ENCODE measurements at regions not wholly inside any gene's neighbourhood (a gene's known extent, or its start where the extent isn't known, plus 50 kb on each side); places are given as distances from the start of the nearest gene placed in this dataset.
"Not testable (repeated sequence)": the region's sequence is repeated elsewhere in the genome, so short reads cannot be mapped to it uniquely, and the experiment has no call there.

- DNase-seq (ENCODE audit: low spot score): no peak
Observed at GRCh38 chr6:81340946-81341345, 411.5 kb downstream of the TENT5A start.

DNA sequence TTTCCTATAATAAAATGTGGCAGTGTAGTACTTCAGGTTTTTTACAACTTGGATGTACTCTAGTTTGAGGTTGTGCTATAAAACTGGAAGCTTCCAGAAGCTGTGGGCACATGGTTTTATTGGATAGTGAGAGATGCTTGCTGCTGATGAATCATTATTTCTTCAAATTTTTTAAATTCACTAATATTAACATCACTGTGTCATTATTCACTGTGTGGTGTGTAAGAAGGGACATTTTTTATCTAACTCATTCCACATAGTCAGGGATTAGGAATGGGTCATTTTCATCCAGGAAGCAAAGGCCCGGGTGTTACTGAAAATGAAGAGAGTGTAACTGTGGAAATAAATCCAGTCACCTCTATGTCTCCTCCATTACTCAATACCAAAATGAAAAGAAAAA, 421.0 kb downstream of the TENT5A start:
- no peak for DNase-seq (ENCODE audit: low spot score)

- no peak for DNase-seq (ENCODE audit: low spot score)
Observed at GRCh38 chr6:81328700-81329099, 423.8 kb downstream of the TENT5A start.

GRCh38 chr6:81326881-81327561, 425.5 kb downstream of the TENT5A start:
- no peak for DNase-seq (ENCODE audit: low spot score)

DNA sequence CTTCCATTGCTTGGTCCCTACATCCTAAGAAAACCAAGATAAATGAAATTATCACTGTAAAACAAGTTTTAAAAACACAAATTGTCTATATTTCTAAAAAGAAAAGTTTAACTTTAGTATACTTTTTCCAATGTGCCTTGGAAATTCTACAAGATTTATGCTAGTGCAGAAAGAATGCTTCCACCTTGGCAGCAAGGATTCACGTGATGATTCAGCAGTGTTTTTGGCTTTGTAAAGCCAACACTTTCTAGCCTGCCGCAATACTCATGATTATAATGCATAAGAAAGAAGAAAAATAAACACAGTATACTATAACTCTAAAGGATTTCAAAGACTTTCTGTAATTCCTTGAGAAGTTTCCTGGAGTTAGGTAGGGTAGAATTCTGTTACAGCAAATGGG, 442.7 kb downstream of the TENT5A start:
- DNase-seq (ENCODE audit: low spot score): no peak

DNA sequence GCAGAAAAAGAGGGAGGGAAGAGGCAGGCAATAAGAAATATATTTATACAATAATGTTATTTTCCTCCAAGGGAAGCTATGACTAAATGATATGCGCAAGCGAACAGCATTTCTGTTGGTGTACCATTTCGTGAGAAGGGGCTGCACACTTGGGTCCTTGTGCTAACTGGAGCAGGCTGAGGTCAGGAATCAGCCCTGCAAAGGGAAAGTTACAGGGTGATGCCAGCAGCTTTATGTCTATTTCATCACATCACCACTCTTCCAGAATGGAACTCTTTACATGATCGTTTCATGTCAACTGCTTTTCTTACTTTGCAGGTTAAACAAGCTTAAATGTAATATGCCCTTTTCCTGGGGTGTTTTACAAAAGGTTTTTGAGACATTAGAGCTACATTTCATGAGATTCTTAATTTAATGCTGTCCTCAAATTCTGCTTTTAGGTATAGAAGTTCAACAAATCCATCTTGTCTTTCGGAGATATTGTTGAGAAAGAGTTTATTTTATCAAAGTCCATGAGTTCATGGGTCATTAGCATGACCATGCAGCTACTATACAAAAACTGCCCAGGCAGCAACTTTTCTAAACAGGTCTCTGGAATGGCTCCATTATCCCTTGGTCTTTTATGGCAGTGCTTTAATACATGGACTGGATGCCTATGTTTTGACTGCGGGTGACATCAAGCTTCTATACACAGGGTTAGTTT, 443.8 kb downstream of the TENT5A start:
- DNase-seq (ENCODE audit: low spot score): no peak

DNA sequence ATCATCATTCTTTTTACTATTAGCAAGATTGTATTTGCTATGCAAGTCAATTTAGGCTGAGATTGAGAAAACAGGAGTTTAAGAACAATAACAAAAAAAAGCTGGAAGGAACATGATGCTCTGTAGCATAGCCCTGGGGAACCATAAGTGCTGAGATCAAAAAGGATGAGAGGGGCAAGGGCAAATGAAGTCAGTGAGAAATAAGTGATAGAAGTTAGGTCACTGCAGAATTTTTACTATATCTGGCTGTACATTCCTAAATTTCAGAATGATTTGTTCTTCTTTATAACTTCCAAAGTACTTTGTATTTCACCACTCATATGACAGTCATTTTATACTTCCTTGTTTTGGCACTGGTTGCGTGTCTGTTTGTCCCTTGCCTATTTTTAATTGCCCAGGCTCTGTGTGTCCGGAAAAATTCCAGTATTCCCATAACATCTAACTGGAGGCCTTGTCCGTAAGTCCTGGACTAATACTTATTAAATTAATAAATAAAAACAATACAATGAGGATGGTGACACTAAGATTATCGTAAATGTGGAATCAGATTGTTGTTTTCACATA, 444.7 kb downstream of the TENT5A start:
- DNase-seq (ENCODE audit: low spot score): no peak

DNA sequence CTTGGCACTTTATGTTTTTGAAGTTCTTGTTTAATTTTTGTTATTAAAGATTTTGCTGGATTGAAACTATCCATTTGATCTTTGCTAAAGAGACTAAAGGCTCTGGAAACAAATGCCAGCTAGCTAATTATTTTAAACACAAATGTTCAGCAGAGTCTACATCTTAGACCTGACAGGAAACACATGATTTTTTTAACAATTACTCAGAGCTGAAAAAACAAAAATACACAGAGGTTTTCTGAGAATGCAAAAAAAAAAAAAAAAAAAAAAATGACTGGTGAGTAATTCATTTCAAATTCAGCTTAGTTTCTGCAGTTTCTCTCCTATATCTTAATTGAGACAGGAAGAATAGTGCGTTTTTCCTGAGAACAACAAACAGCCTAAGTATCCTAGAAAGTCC, 448.0 kb downstream of the TENT5A start:
- DNase-seq (ENCODE audit: low spot score): no peak

DNA sequence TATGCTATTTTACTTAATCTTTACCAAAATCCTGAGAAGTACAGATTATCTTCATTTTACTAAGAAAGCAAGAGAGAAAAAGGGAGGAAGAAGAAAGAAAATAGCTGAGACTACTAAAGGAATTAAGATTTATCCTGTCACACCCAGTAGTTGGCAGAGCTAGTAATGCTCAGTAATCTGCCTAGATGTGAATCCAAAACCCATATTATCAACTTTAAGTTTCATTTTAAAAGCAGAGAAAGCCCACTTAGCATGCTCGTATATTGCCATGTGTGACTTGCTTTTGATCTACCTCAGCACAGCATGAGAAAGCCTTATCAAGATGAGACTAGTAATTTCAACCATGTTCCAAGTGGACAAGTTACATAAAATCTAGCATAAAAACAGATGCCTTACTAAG, 451.5 kb downstream of the TENT5A start:
- no peak for DNase-seq (ENCODE audit: low spot score)

DNA sequence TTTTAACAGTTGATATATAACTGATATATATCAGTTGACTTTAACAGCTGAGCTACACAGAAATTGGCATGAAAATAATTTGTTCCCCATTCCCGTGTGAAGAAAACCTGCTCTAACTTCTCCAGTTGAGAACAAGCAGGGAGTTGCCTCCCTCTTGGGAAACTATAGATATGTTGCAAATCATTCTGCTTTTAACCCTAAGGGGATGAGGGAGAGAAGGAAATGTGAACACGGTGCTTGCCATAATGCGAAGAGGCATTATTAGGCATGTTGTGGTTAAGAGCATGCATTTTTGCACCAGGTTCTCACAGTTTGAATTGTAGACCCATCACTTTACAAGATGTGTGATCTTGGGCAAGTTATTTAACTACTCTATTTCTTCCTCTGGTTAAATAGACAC, 453.7 kb downstream of the TENT5A start:
- no peak for DNase-seq (ENCODE audit: low spot score)

DNA sequence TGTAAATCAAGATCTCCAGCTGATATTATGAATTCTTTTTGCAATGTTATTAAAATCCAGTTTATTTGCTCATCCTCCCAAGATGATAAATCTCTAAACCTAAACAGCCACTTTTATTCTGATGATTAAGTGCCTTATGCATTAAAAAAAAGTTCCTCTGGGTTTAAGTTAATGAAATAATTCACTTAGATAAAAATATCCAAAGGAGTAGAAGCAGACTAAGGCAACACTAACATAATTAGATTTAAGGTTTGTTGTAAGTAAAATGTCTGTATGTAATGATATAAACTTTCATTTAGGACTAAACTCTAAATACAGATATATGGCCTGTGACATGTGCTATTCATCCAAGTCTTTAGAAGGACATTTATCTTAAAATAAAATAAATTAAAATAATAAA, 457.2 kb downstream of the TENT5A start:
- no peak for DNase-seq (ENCODE audit: low spot score)

GRCh38 chr6:81293896-81294295, 458.6 kb downstream of the TENT5A start:
- DNase-seq (ENCODE audit: low spot score): no peak

DNA sequence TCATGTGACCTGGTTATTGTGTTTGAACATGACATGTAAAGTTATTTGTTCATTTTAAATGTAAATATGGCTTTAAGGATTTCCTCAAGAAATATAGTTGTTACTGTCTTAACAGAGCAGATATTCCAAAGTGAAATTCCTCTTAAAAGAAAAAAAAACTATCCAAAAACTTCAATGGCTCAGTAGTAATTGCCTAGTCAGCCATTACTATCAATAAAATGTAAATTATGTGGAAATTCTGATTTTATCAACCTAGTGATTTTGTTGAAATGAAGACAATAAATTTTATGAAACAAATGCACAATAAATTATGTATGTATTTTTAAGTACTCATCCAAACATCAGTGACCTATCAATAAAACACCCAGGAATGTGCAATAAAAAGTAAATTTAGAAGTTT, 463.3 kb downstream of the TENT5A start:
- DNase-seq (ENCODE audit: low spot score): no peak

GRCh38 chr6:81265106-81265505, 487.4 kb downstream of the TENT5A start:
- DNase-seq (ENCODE audit: low spot score): no peak

DNA sequence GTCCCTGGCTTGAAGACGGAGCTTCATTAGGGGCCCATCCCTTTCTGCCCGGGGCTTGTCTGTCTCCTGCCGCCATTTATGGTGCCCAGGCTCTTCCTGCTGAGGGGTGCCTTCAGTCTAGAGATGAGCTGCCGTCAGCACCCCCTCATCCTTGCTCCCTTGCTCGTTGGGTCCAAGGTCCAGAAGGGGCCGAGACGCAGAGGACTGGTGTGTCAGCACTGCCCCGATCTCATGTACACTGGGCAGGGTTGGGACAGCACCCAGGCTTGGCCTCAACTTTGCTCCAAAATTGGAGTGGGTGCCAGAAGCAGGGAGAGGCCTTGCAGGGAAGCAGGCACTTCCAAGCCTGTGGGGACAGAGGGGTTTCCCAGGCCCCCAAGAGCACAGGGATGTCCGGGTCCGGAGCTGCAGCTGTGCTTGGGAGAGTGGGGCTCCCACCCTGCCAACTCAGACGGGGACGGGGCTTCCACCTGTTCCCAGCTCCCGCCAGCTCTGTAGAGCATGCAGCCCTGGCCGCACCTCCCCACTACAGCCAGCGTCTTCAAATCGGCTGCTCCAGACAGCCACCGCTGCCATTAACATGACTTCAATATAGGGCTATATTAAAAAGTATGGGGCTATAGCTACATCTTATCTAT, 488.8 kb downstream of the TENT5A start:
- DNase-seq (ENCODE audit: low spot score): no peak

- DNase-seq (ENCODE audit: low spot score): no peak
Observed at GRCh38 chr6:81262656-81263055, 489.8 kb downstream of the TENT5A start.

DNA sequence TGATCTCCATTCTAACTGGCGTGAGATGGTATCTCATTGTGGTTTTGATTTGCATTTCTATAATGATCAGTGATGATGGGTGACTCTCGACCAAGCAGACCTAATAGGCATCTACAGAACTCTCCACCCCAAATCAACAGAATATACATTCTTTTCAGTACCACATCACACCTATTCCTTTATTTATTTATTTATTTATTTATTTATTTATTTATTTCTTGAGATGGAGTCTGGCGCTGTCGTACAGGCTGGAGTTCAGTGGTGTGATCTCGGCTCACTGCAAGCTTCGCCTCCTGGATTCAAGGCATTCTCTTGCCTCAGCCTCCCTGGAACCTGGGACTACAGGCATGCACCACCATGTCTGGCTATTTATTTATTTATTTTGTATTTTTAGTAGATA, 496.3 kb downstream of the TENT5A start:
- not testable (repeated sequence) for DNase-seq (ENCODE audit: low spot score)

DNA sequence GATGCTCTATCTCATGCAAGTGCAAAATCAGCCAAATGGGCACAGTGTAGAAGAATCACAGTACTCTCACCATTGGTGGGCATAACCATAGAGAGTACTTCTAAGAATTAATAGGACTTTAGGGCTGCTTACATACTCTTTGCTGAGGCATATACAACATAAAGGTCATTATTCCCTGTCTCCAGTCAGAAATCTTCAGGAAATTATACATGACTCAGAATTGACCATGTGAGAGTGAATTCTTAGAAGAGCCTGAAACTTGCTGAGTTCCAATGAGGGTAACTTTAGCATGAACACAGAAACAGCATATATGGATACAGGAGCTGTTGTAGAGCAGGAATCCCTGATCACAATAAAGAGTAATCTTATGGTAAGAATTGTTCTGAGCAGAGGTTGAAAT, 498.7 kb downstream of the TENT5A start:
- no peak for DNase-seq (ENCODE audit: low spot score)

- DNase-seq (ENCODE audit: low spot score): no peak
Observed at GRCh38 chr6:81252231-81252630, 500.2 kb downstream of the TENT5A start.

GRCh38 chr6:81246200-81246599, 506.3 kb downstream of the TENT5A start:
- no peak for DNase-seq (ENCODE audit: low spot score)

DNA sequence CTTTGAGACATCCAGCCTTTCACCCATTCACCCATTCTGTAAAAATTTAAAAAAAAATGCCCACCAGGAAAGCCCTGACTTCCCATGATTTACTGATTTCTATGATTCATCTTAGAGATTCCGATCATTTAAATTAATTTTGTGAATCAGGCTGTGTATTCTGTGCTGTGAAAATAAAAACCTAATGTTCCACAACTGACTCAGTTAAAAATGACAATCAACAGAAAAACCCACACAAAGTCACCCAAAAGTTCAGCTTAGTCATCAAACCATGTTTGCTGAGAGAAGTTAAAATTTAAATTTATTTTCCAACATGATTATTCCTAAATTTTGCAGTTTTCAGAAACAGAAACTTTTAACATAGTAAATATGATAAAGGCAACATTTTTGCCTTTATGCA, 509.9 kb downstream of the TENT5A start:
- DNase-seq (ENCODE audit: low spot score): no peak

DNA sequence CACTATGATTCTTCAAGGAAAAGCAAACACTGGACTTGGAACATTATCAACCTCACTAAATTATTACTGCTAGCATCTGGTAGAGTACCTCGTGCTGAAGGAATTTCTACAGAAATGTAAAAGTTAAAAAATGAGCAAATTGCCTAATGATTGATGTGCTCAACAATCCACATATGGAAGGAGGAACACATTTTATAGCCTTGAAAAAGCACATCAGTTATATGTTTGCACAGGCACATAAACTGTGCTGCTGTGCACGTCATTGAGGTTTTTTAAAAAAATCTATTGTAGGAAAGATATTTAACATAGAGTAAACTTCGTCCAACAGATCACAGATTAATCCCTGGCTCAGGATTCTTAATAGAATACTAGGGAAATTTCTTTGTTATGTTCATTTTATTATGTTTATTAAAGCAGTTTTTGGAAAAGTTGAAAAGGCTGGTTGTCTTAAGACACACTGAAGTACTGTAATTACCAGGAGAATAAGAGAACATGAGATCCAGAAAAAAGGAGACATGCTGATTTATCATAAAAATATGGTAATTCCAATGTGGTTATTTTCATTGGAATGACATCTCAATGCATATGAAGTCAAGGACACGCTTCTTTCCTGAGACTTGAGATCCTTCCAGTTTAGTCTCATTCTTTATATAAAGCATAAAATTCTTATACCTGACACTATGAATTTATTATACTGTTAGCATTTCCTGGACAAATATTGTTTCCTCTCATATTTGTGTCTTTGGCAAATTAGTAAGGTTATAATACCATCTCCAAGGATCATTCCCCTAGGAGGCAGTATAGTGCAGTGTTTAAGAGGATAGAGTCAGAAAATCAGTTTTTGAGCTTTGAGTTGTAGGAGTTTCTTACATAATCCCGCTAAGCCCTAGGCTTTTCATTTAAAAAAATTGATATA, 511.1 kb downstream of the TENT5A start:
- no peak for DNase-seq (ENCODE audit: low spot score)
